OCI-LY3 (cell line): ENCODE measurements at regions not wholly inside any gene's neighbourhood (a gene's known extent, or its start where the extent isn't known, plus 50 kb on each side); places are given as distances from the start of the nearest gene placed in this dataset.

Experiments
- CTCF ChIP-seq: fragments of 200-600, 300-600 bp; sonication (generic); IDR thresholded peaks from 2 replicates; pipeline ENCODE4 v1.5.1; 2014; ENCODE audit warnings: antibody characterized with exemption, low read length, low read depth
- EZH2phosphoT487 ChIP-seq: fragments of 200-600 bp; shearing (Covaris generic); IDR thresholded peaks from 2 replicates; pipeline ENCODE4 v1.6.1; 2018; ENCODE audit warnings: antibody characterized with exemption, mixed run types, low read depth

- TF ChIP-seq CTCF (no peak), EZH2phosphoT487 (no peak)
Observed at GRCh38 chr6:134590004-134590403, 272.1 kb upstream of the SGK1 start.
